ENCODE measurements at regions not wholly inside any gene's neighbourhood (a gene's known extent, or its start where the extent isn't known, plus 50 kb on each side); places are given as distances from the start of the nearest gene placed in this dataset.

DNA sequence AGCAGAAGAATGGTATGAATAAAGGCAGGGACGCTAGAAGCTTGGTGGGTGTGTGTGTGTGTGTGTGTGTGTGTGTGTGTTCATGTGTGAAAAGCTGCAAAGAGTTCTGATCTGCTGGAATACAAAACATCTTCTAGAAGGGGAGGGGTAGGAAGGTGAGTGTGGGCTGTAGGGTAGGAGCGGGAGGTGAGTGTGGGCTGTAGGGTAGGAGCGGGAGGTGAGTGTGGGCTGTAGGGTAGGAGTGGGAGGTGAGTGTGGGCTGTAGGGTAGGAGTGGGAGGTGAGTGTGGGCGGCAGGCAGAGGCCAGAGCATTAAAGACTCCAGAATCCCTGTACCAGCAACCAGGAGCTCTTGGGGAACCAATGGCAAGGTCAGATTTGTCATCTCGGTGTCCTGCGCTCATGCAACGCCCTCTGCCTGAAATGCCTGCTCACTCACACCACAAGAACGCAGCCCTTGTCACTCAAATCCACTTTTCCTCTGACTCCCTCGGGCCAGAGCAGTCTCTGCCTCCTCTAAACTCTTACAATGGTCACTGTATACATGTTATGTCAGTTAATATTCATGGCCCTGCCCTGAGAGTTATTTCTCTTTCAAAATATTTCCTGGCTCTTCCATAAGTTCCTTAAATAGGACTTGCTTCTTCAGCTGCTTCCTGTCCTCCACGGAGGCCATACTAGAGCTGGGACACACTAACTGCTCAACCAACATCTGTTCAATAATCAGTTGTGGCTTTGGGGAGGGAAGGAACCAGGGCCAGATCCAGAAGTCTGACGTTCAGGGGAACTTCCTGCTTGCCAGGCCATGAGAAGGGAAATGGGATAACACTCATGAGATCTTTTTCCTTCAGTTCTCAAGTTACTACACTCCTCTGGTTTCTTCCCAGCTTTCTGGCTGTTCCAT lies 53.6 kb upstream of the ZNF644 start:
- no TSS peak for BruUV-seq (replicated peaks)
- CTCF ChIA-PET (ENCODE audit: low intra/inter-chr PET ratio): no interaction called here
- intact Hi-C loops (cut with micrococcal nuclease) (no loop called here), in situ Hi-C loops (cut with MboI) (no loop called here)
- no peak overlapping the region for H3K4me3 ChIP-seq
- no peak overlapping the region for H3K9ac ChIP-seq (ENCODE audit: insufficient read depth in 1 of 2, low read depth in 2 of 2, low read length in 2 of 2)
- no peak overlapping the region for H3K4me2 ChIP-seq (ENCODE audit: insufficient read depth, low read length)
- no peaks in the 10 kb centered on the region for H3K9me1 ChIP-seq (ENCODE audit: control insufficient read depth, insufficient read depth, low read length)
- no peaks in the 10 kb centered on the region for H3K36me3 ChIP-seq (ENCODE audit: control insufficient read depth, insufficient read depth, low read length)
- no peaks in the 10 kb centered on the region for H3K9me3 ChIP-seq (replicated peaks; ENCODE audit: control insufficient read depth, insufficient read depth, low read depth, low read length)
- ATAC-seq (peak; percentile 74), FAIRE-seq (peak; percentile 35), DNase-seq (ENCODE audit: extremely low read depth in 1 of 4, low spot score in 3 of 4) (peak in 2 of 4 experiments; percentile 17 to 21)
- POLR2A ChIA-PET: interaction anchor here (0.6 kb wide), 1 partner anchor 178 kb away, joined by 4 read pairs; no protein-coding TSS in a partner anchor
- H4K20me1 ChIP-seq (replicated peaks; ENCODE audit: control insufficient read depth, insufficient read depth, low read length): no peaks in the 10 kb centered on the region
- H3K4me1 ChIP-seq (replicated peaks in 1 of 2; ENCODE audit: control insufficient read depth in 2 of 2, insufficient read depth in 2 of 2, low read length in 2 of 2): no peaks in the 10 kb centered on the region
- H3K27ac ChIP-seq (ENCODE audit: extremely low read depth, low read depth, low read length): no peak overlapping the region
- WGBS (ENCODE audit: insufficient coverage, low coverage, missing lambda C conversion rate): 0% methylated on average over 11 of the region's 11 CpGs
- no peak overlapping the region for H2AFZ ChIP-seq (ENCODE audit: low read depth, low read length)
- no peaks in the 10 kb centered on the region; a peak in 1 of 5 replicates for H3K27me3 ChIP-seq (ENCODE audit: control insufficient read depth in 2 of 2, insufficient read depth in 2 of 2, low read length in 2 of 2)
- no peaks in the 10 kb centered on the region for H3K79me2 ChIP-seq (ENCODE audit: control insufficient read depth, insufficient read depth, low read length)
- TF ChIP-seq SRSF9 (IDR thresholded peaks at IDR 0.05; ENCODE audit: borderline replicate concordance, low read depth, low read length): no peak
- no peak for TF ChIP-seq ZNF263 (CRISPR knock-in tag; IDR thresholded peaks at IDR 0.05; ENCODE audit: borderline replicate concordance)
- TF ChIP-seq KAT7 (CRISPR knock-in tag; IDR thresholded peaks at IDR 0.05; ENCODE audit: borderline replicate concordance): no peak
- TF ChIP-seq, protein P1, sequence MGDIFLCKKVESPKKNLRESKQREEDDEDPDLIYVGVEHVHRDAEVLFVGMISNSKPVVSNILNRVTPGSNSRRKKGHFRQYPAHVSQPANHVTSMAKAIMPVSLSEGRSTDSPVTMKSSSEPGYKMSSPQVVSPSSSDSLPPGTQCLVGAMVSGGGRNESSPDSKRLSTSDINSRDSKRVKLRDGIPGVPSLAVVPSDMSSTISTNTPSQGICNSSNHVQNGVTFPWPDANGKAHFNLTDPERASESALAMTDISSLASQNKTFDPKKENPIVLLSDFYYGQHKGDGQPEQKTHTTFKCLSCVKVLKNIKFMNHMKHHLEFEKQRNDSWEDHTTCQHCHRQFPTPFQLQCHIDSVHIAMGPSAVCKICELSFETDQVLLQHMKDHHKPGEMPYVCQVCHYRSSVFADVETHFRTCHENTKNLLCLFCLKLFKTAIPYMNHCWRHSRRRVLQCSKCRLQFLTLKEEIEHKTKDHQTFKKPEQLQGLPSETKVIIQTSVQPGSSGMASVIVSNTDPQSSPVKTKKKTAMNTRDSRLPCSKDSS (IDR thresholded peaks at IDR 0.05; ENCODE audit: low read depth, partially characterized antibody): no peak
- no peak for TF ChIP-seq ELF1 (tag; IDR thresholded peaks at IDR 0.05)
- TF ChIP-seq, protein P2, sequence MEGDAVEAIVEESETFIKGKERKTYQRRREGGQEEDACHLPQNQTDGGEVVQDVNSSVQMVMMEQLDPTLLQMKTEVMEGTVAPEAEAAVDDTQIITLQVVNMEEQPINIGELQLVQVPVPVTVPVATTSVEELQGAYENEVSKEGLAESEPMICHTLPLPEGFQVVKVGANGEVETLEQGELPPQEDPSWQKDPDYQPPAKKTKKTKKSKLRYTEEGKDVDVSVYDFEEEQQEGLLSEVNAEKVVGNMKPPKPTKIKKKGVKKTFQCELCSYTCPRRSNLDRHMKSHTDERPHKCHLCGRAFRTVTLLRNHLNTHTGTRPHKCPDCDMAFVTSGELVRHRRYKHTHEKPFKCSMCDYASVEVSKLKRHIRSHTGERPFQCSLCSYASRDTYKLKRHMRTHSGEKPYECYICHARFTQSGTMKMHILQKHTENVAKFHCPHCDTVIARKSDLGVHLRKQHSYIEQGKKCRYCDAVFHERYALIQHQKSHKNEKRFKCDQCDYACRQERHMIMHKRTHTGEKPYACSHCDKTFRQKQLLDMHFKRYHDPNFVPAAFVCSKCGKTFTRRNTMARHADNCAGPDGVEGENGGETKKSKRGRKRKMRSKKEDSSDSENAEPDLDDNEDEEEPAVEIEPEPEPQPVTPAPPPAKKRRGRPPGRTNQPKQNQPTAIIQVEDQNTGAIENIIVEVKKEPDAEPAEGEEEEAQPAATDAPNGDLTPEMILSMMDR (IDR thresholded peaks at IDR 0.05 in 2 of 3, conservative IDR thresholded peaks at IDR 0.05 in 1 of 3; ENCODE audit: insufficient read depth in 2 of 3, low read depth in 1 of 3, low read length in 3 of 3): peak in 2 of 3 experiments; percentile 10 to 28; a peak in 2 of 6 replicates
- TF ChIP-seq RAD21 (CRISPR knock-in tag; conservative IDR thresholded peaks at IDR 0.05 in 1 of 2, IDR thresholded peaks at IDR 0.05 in 1 of 2): peak in 1 of 2 experiments; percentile 26; a peak in 1 of 4 replicates
- TF ChIP-seq ARHGAP35 (IDR thresholded peaks at IDR 0.05; ENCODE audit: partially characterized antibody): no peak
- TF ChIP-seq KLF1 (tag; IDR thresholded peaks at IDR 0.05): no peak
- TF ChIP-seq ZEB2 (IDR thresholded peaks at IDR 0.05): no peak
- no peak for TF ChIP-seq KDM4B (IDR thresholded peaks at IDR 0.05; ENCODE audit: borderline replicate concordance in 2 of 2, low read depth in 1 of 2)

Data from K562 (cell line).